Gastroesophageal sphincter (tissue), 4 donors: ENCODE measurements at regions not wholly inside any gene's neighbourhood (a gene's known extent, or its start where the extent isn't known, plus 50 kb on each side); places are given as distances from the start of the nearest gene placed in this dataset.

Experiments used
- ATAC-seq: fragments of 150-250 bp; one replicate; pipeline ENCODE4 v1.9.1; 2016; ENCODE audit warnings: mild to moderate bottlenecking, moderate library complexity
- H3K27ac ChIP-seq, 4 donors: fragments of 200-600 bp; sonication (generic) in 3 of 4; 1 replicate in 3 of 4; 2 replicates in 1 of 4; pipeline ENCODE4 v1.5.1; 2016 to 2019
- H3K27me3 ChIP-seq: fragments of 200-600 bp; sonication (generic); one replicate; pipeline ENCODE4 v1.5.1; 2019
- H3K36me3 ChIP-seq, 2 donors: fragments of 200-600 bp; sonication (generic); one replicate each; pipeline ENCODE4 v1.5.1; 2019; ENCODE audit warnings: control low read depth in 1 of 2
- H3K4me1 ChIP-seq, 3 donors: fragments of 200-600 bp; sonication (generic); 1 replicate in 2 of 3; 2 replicates in 1 of 3; pipeline ENCODE4 v1.5.1; 2016 to 2019; ENCODE audit warnings: control low read depth in 2 of 3
- H3K4me3 ChIP-seq, 2 donors: fragments of 200-600 bp; sonication (generic); one replicate each; pipeline ENCODE4 v1.5.1; 2019; ENCODE audit warnings: mild to moderate bottlenecking in 1 of 2, moderate library complexity in 1 of 2
- H3K9me3 ChIP-seq, 3 donors: fragments of 200-600 bp; sonication (generic); one replicate each; pipeline ENCODE4 v1.5.1; 2017 to 2019; ENCODE audit warnings: control low read depth in 2 of 3
- CTCF ChIP-seq, 4 experiments: fragments of 200-600 bp in 2 of 4; fragments of 450-650 bp in 2 of 4; sonication (generic) in 1 of 4; IDR thresholded peaks; one replicate each; pipeline ENCODE4 v1.5.1; 2017 to 2019; ENCODE audit warnings: antibody characterized with exemption in 4 of 4, mild to moderate bottlenecking in 2 of 4, moderate library complexity in 2 of 4
- EP300 ChIP-seq: sonication (generic); formaldehyde crosslinking; IDR thresholded peaks from one replicate; pipeline ENCODE4 v1.6.1; 2017; ENCODE audit warnings: antibody characterized with exemption, mild to moderate bottlenecking
- POLR2A ChIP-seq, 2 donors: fragments of 450-650 bp; IDR thresholded peaks; one replicate each; pipeline ENCODE4 v1.6.1; 2017; ENCODE audit warnings: antibody characterized with exemption in 2 of 2, mild to moderate bottlenecking in 2 of 2, moderate library complexity in 1 of 2
- POLR2AphosphoS5 ChIP-seq: sonication (generic); formaldehyde crosslinking; IDR thresholded peaks from one replicate; pipeline ENCODE4 v1.6.1; 2017; ENCODE audit warnings: antibody characterized with exemption
- WGBS, 2 donors: methylation state at CpG; one replicate each; pipeline ENCODE4 v1.1.5; 2018; ENCODE audit warnings: low coverage in 1 of 2; 5-methylcytosine and 5-hydroxymethylcytosine counted together

- H3K4me1 ChIP-seq = no peaks in the 10 kb centered on the region
- ATAC-seq = no peak
- no peaks in the 10 kb centered on the region for H3K36me3 ChIP-seq
- 63 to 87% methylated on average over 7 of the region's 7 CpGs for WGBS, 2 donors
- no peak overlapping the region for H3K27ac ChIP-seq
- H3K4me3 ChIP-seq = no peak overlapping the region
- TF ChIP-seq POLR2A (IDR thresholded peaks at IDR 0.05) (no peak), POLR2AphosphoS5 (no peak), CTCF (IDR thresholded peaks at IDR 0.05) (no peak), EP300 (no peak)
- no peaks in the 10 kb centered on the region for H3K9me3 ChIP-seq
- no peaks in the 10 kb centered on the region for H3K27me3 ChIP-seq
Measured at GRCh38 chr5:167554564-167555290, 736.7 kb upstream of the WWC1 start.

- ATAC-seq = no peak
- TF ChIP-seq EP300 (no peak), POLR2A (IDR thresholded peaks at IDR 0.05) (no peak), POLR2AphosphoS5 (no peak), CTCF (IDR thresholded peaks at IDR 0.05) (no peak)
- 34 to 67% methylated on average over 5 to 10 of the region's 10 CpGs for WGBS, 2 donors
- H3K4me1 ChIP-seq = no peaks in the 10 kb centered on the region
- H3K4me3 ChIP-seq = no peak overlapping the region
- H3K27me3 ChIP-seq = no peaks in the 10 kb centered on the region
- H3K36me3 ChIP-seq = no peaks in the 10 kb centered on the region
- no peak overlapping the region for H3K27ac ChIP-seq
- no peaks in the 10 kb centered on the region for H3K9me3 ChIP-seq
Measured at GRCh38 chr5:167555565-167556166, 735.8 kb upstream of the WWC1 start.

- no peak for ATAC-seq
- 65 to 100% methylated on average over 2 of the region's 2 CpGs for WGBS, 2 donors
- no peaks in the 10 kb centered on the region for H3K36me3 ChIP-seq
Measured at GRCh38 chr5:167557359-167557758, 734.1 kb upstream of the WWC1 start.

GRCh38 chr5:167561796-167562195, 729.6 kb upstream of the WWC1 start:
- no peaks in the 10 kb centered on the region for H3K27me3 ChIP-seq
- no peak overlapping the region for H3K4me3 ChIP-seq
- H3K4me1 ChIP-seq = no peaks in the 10 kb centered on the region
- H3K27ac ChIP-seq = no peak overlapping the region
- H3K9me3 ChIP-seq = no peaks in the 10 kb centered on the region
- TF ChIP-seq CTCF (IDR thresholded peaks at IDR 0.05) = no peak
- no peak for TF ChIP-seq EP300
- TF ChIP-seq POLR2A (IDR thresholded peaks at IDR 0.05) = no peak
- no peak for TF ChIP-seq POLR2AphosphoS5
- H3K36me3 ChIP-seq = no peaks in the 10 kb centered on the region
- ATAC-seq = no peak
- WGBS, 2 donors = 79 to 86% methylated on average over 4 to 9 of the region's 9 CpGs

More at GRCh38 chr5:167557359-167557758, 734.1 kb upstream of the WWC1 start:
- H3K27me3 ChIP-seq = no peaks in the 10 kb centered on the region
- H3K27ac ChIP-seq = no peak overlapping the region
- TF ChIP-seq POLR2AphosphoS5 (no peak), EP300 (no peak), POLR2A (IDR thresholded peaks at IDR 0.05) (no peak), CTCF (IDR thresholded peaks at IDR 0.05) (no peak)
- no peak overlapping the region for H3K4me3 ChIP-seq
- H3K9me3 ChIP-seq = no peaks in the 10 kb centered on the region
- H3K4me1 ChIP-seq = no peaks in the 10 kb centered on the region

- Histone ChIP-seq H3K4me1 (no peaks in the 10 kb centered on the region), H3K27ac (no peak overlapping the region), H3K27me3 (peaks cover 1% of the 10 kb centered on the region), H3K36me3 (no peaks in the 10 kb centered on the region), H3K9me3 (no peaks in the 10 kb centered on the region), H3K4me3 (no peak overlapping the region)
- WGBS, 2 donors = 80 to 91% methylated on average over 1 of the region's 1 CpG
- no peak for TF ChIP-seq EP300
- no peak for TF ChIP-seq POLR2A (IDR thresholded peaks at IDR 0.05)
- no peak for TF ChIP-seq CTCF (IDR thresholded peaks at IDR 0.05)
- TF ChIP-seq POLR2AphosphoS5 = no peak
- no peak for ATAC-seq
Measured at GRCh38 chr5:167564275-167564674, 727.2 kb upstream of the WWC1 start.
